ENCODE measurements at regions not wholly inside any gene's neighbourhood (a gene's known extent, or its start where the extent isn't known, plus 50 kb on each side); places are given as distances from the start of the nearest gene placed in this dataset.
A peak's percentile ranks its signal among the peaks of the same experiment; 100 is the strongest.

DNA sequence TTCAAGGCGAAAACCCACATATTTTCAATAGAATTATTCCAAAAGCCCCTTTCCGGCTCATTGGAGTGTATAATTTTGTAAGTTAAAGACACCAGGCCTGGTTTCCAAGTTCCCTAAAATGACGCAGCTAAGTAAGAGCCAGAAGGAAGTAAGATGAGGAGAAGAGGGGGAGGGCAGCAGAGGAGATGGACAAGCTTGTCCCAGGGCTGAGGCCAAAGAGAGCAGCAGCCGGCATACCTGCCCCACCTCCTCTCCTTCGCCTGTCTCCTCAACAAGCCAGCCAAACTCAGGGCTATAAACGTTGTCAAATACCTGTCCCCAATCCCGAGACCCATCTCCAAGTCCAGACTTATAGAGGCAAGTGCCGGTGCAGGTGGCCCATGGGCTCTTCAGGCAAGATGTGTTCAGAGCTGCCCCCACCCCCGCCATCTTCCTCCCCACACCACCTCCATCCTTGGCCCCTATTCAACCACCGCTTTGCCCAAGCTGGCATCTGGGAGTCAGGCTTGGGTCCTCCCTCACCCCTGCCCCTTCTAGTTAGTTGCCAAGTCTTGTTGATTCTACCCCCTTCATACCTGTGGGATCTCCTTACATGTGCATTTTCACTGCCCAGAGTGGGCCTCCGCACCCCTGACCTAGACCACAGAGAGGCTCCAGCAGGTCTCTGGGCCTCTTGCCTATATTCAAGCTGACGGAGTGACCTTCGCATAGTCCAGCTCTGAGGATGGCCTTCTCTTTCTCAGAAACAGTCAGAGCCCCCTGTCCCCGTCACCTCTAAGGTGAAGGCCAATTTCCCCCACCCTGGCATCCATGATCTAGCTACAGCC lies 75.7 kb upstream of the SIRPA start:
- TF ChIP-seq GRHL2 (CRISPR knock-in tag; IDR thresholded peaks at IDR 0.05; ENCODE audit: insufficient replicate concordance, severe bottlenecking) (no peak), KAT7 (CRISPR knock-in tag; IDR thresholded peaks at IDR 0.05; ENCODE audit: borderline replicate concordance) (no peak), SMAD4 (CRISPR knock-in tag; IDR thresholded peaks at IDR 0.05) (no peak), ZNF416 (CRISPR knock-in tag; IDR thresholded peaks at IDR 0.05) (no peak), NR3C1 (CRISPR knock-in tag; conservative IDR thresholded peaks at IDR 0.05; ENCODE audit: low read depth) (no peak), JUN (CRISPR knock-in tag; IDR thresholded peaks at IDR 0.05) (no peak), FOXP1 (CRISPR knock-in tag; IDR thresholded peaks at IDR 0.05; ENCODE audit: borderline replicate concordance) (no peak), ATF2 (CRISPR knock-in tag; IDR thresholded peaks at IDR 0.05; ENCODE audit: borderline replicate concordance, low read depth) (no peak), ZNF263 (CRISPR knock-in tag; IDR thresholded peaks at IDR 0.05; ENCODE audit: low read depth) (no peak), ZBTB21 (CRISPR knock-in tag; IDR thresholded peaks at IDR 0.05; ENCODE audit: borderline replicate concordance) (no peak), HMGA2 (CRISPR knock-in tag; IDR thresholded peaks at IDR 0.05) (no peak)
- Mint-ChIP-seq H3K4me1 (peaks cover 38% of the 10 kb centered on the region), H3K27ac (no peak overlapping the region), H3K4me3 (no peak overlapping the region), H3K36me3 (0 out of 2 replicates have a peak, but pooled peaks cover 2% of the 10 kb centered on the region), H3K9me3 (peaks cover 3% of the 10 kb centered on the region), H3K27me3 (ENCODE audit: low read depth) (peaks cover 3% of the 10 kb centered on the region; the same call in 1 of the 2 replicates)
- CTCF ChIA-PET = interaction anchor here (0.9 to 1.7 kb wide), 2 partner anchors 17 to 81 kb away, joined by 6 to 7 read pairs; no protein-coding TSS in a partner anchor
- POLR2A ChIA-PET = no interaction called here
- ATAC-seq (peak; percentile 69), DNase-seq (ENCODE audit: low spot score) (no peak)

DNA sequence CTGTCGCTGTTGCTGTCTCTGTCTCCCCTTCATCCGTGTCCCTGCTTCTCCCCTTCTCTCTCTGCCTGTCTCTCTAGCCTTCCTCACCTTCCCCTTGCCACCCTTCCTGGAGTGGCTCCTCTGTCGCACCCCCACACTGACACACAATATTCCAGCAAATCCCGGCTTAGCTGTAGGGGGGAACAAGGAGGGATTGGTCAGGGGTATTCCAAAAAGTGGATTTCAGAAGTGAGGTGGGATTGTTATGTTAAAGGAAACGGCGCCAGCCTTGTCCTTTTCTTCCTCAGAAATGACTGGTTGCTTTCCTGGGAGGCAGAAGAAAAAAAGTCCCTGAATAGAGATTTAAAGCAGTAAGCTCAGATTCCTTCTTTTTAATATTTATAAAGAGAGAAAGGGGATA lies 76.3 kb upstream of the SIRPA start:
- peaks cover 3% of the 10 kb centered on the region; the same call in 1 of the 2 replicates for H3K27me3 Mint-ChIP-seq (ENCODE audit: low read depth)
- CTCF ChIA-PET = interaction anchor here (0.9 to 1.7 kb wide), 2 partner anchors 16 to 81 kb away, joined by 6 to 7 read pairs; no protein-coding TSS in a partner anchor
- POLR2A ChIA-PET = no interaction called here
- H3K9me3 Mint-ChIP-seq = peaks cover 3% of the 10 kb centered on the region
- peaks cover 38% of the 10 kb centered on the region for H3K4me1 Mint-ChIP-seq
- 0 out of 2 replicates have a peak, but pooled peaks cover 2% of the 10 kb centered on the region for H3K36me3 Mint-ChIP-seq
- H3K27ac Mint-ChIP-seq = peak overlapping the region; percentile 6; the same call in 1 of the 2 replicates
- TF ChIP-seq USF1 (CRISPR knock-in tag; IDR thresholded peaks at IDR 0.05) = no peak
- no peak for TF ChIP-seq MLX (CRISPR knock-in tag; IDR thresholded peaks at IDR 0.05)
- TF ChIP-seq ZNF138 (CRISPR knock-in tag; conservative IDR thresholded peaks at IDR 0.05) = no peak
- TF ChIP-seq CREB1 (CRISPR knock-in tag; IDR thresholded peaks at IDR 0.05) = no peak
- TF ChIP-seq ATF2 (CRISPR knock-in tag; IDR thresholded peaks at IDR 0.05; ENCODE audit: borderline replicate concordance, low read depth) = no peak
- TF ChIP-seq, protein P1, sequence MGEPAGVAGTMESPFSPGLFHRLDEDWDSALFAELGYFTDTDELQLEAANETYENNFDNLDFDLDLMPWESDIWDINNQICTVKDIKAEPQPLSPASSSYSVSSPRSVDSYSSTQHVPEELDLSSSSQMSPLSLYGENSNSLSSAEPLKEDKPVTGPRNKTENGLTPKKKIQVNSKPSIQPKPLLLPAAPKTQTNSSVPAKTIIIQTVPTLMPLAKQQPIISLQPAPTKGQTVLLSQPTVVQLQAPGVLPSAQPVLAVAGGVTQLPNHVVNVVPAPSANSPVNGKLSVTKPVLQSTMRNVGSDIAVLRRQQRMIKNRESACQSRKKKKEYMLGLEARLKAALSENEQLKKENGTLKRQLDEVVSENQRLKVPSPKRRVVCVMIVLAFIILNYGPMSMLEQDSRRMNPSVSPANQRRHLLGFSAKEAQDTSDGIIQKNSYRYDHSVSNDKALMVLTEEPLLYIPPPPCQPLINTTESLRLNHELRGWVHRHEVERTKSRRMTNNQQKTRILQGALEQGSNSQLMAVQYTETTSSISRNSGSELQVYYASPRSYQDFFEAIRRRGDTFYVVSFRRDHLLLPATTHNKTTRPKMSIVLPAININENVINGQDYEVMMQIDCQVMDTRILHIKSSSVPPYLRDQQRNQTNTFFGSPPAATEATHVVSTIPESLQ (CRISPR knock-in tag; IDR thresholded peaks at IDR 0.05) = no peak
- no peak for TF ChIP-seq ZNF671 (CRISPR knock-in tag; IDR thresholded peaks at IDR 0.05)
- TF ChIP-seq TEAD4 (CRISPR knock-in tag; IDR thresholded peaks at IDR 0.05) = no peak
- TF ChIP-seq, protein P2, sequence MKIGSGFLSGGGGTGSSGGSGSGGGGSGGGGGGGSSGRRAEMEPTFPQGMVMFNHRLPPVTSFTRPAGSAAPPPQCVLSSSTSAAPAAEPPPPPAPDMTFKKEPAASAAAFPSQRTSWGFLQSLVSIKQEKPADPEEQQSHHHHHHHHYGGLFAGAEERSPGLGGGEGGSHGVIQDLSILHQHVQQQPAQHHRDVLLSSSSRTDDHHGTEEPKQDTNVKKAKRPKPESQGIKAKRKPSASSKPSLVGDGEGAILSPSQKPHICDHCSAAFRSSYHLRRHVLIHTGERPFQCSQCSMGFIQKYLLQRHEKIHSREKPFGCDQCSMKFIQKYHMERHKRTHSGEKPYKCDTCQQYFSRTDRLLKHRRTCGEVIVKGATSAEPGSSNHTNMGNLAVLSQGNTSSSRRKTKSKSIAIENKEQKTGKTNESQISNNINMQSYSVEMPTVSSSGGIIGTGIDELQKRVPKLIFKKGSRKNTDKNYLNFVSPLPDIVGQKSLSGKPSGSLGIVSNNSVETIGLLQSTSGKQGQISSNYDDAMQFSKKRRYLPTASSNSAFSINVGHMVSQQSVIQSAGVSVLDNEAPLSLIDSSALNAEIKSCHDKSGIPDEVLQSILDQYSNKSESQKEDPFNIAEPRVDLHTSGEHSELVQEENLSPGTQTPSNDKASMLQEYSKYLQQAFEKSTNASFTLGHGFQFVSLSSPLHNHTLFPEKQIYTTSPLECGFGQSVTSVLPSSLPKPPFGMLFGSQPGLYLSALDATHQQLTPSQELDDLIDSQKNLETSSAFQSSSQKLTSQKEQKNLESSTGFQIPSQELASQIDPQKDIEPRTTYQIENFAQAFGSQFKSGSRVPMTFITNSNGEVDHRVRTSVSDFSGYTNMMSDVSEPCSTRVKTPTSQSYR (CRISPR knock-in tag; IDR thresholded peaks at IDR 0.05) = no peak
- DNase-seq (ENCODE audit: low spot score) = no peak
- ATAC-seq = peak; percentile 64
- H3K4me3 Mint-ChIP-seq = no peak overlapping the region

Data from WTC11 (cell line).